ENCODE measurements at regions not wholly inside any gene's neighbourhood (a gene's known extent, or its start where the extent isn't known, plus 50 kb on each side); places are given as distances from the start of the nearest gene placed in this dataset.
"Not testable (repeated sequence)": the region's sequence is repeated elsewhere in the genome, so short reads cannot be mapped to it uniquely, and the experiment has no call there.

DNA sequence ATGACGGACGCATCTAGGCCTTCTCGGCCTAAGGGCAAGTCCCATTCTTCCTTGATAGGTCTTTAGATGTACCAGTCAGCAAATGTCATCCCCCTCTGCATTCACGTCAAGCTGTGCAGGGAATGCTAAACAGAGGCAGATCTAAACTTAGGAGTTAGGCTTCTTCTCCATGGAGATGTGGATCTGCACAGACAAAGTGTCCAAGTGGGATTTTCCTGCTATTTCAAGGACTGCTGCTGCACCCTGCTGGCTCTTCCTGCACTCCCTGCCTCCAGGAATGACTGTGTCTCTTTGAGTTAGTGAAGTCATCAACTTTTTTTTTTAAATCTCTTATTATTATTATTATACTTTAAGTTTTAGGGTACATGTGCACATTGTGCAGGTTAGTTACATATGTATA, 73.4 kb upstream of the SAMD11 start:
- DNase-seq; H3K4me3 ChIP-seq (ENCODE audit: low read length in 2 of 2); H3K27ac ChIP-seq (ENCODE audit: low read depth in 1 of 2, low read length in 2 of 2); H3K4me1 ChIP-seq (ENCODE audit: control insufficient read depth in 1 of 2, insufficient read depth in 2 of 2, low read length in 2 of 2); H3K36me3 ChIP-seq (ENCODE audit: control insufficient read depth in 1 of 2, insufficient read depth in 2 of 2, low read length in 1 of 2); ATAC-seq (ENCODE audit: low FRiP score); H3K27me3 ChIP-seq (ENCODE audit: control insufficient read depth in 1 of 2, insufficient read depth in 2 of 2, low read length in 1 of 2); H3K9me3 ChIP-seq (ENCODE audit: control insufficient read depth, low read length); intact Hi-C loops (cut with DNase I): not testable (repeated sequence)
- 86 to 89% methylated on average over 4 of the region's 4 CpGs for WGBS, 2 donors

- H3K36me3 ChIP-seq (ENCODE audit: control insufficient read depth in 1 of 2, insufficient read depth in 2 of 2, low read length in 1 of 2); ATAC-seq (ENCODE audit: low FRiP score); DNase-seq; intact Hi-C loops (cut with DNase I); H3K9me3 ChIP-seq (ENCODE audit: control insufficient read depth, low read length); H3K27ac ChIP-seq (ENCODE audit: low read depth in 1 of 2, low read length in 2 of 2); H3K4me3 ChIP-seq (ENCODE audit: low read length in 2 of 2); H3K4me1 ChIP-seq (ENCODE audit: control insufficient read depth in 1 of 2, insufficient read depth in 2 of 2, low read length in 2 of 2); H3K27me3 ChIP-seq (ENCODE audit: control insufficient read depth in 1 of 2, insufficient read depth in 2 of 2, low read length in 1 of 2): not testable (repeated sequence)
- WGBS, 2 donors, result 82 to 83% methylated on average over 10 to 14 of the region's 17 CpGs
Measured at GRCh38 chr1:851398-851797, 72.3 kb upstream of the SAMD11 start.

DNA sequence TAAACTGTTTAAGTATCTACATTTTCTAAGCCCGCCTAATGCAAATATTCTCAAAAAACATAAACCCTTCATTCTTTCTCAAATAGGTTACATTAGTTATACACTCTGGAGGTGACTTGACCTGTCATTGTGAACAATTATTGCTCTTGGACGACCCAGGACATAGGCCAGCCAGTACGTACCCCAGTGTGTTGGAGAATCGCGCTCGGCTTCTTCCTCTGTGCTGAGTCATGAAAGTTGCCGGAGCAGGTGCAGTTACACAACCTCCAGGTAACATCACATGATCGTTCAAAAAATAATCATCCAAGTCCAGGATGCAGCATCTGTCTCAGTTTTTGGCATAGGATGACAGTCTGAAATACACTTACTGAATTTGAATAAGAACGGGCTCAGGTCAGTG, 71.9 kb upstream of the SAMD11 start:
- ATAC-seq (ENCODE audit: low FRiP score); intact Hi-C loops (cut with DNase I); H3K9me3 ChIP-seq (ENCODE audit: control insufficient read depth, low read length); H3K36me3 ChIP-seq (ENCODE audit: control insufficient read depth in 1 of 2, insufficient read depth in 2 of 2, low read length in 1 of 2); H3K4me3 ChIP-seq (ENCODE audit: low read length in 2 of 2); H3K4me1 ChIP-seq (ENCODE audit: control insufficient read depth in 1 of 2, insufficient read depth in 2 of 2, low read length in 2 of 2); H3K27me3 ChIP-seq (ENCODE audit: control insufficient read depth in 1 of 2, insufficient read depth in 2 of 2, low read length in 1 of 2); DNase-seq; H3K27ac ChIP-seq (ENCODE audit: low read depth in 1 of 2, low read length in 2 of 2): not testable (repeated sequence)
- 82% methylated on average over 8 of the region's 9 CpGs for WGBS, 2 donors

DNA sequence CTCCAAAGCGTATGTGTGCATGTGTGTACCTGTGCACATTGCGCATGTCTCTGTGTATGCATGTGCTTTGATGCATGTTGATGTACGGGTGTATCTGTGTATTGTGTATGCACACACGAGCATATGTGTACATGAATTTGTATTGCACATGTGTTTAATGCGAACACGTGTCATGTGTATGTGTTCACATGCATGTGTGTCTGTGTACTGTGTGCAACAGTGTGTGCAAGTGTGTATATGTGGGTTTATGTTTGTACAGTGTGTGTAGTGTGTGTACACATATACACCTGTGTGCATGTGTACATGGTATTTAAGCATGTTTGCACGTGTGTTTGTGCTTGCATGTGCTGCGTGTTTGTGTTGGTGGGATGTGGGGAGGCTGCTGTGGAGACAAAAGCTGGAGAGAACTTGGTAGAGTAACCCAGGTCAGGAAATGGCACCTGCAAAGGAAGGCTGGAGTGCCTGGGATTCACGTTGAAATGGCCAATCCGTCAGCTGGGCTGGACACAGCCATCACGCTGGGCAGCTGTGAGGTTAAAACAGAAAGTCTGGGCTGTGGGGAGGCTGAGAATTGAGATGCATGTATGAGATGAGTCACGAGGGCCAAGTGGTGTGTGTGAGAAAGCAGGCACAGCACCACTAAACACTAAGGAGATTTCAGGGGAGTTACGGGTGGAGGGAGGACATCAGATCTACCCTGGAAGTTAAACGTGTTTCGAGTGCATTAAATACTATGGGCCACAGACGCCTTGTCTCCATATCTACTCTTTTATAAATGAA, 68.3 kb upstream of the SAMD11 start:
- H3K27me3 ChIP-seq (ENCODE audit: control insufficient read depth in 1 of 2, insufficient read depth in 2 of 2, low read length in 1 of 2); intact Hi-C loops (cut with DNase I); H3K4me1 ChIP-seq (ENCODE audit: control insufficient read depth in 1 of 2, insufficient read depth in 2 of 2, low read length in 2 of 2); H3K4me3 ChIP-seq (ENCODE audit: low read length in 2 of 2); H3K27ac ChIP-seq (ENCODE audit: low read depth in 1 of 2, low read length in 2 of 2); DNase-seq; ATAC-seq (ENCODE audit: low FRiP score); H3K36me3 ChIP-seq (ENCODE audit: control insufficient read depth in 1 of 2, insufficient read depth in 2 of 2, low read length in 1 of 2); H3K9me3 ChIP-seq (ENCODE audit: control insufficient read depth, low read length): not testable (repeated sequence)
- 79 to 81% methylated on average over 15 to 16 of the region's 16 CpGs for WGBS, 2 donors

GRCh38 chr1:856541-857057, 67.1 kb upstream of the SAMD11 start:
- H3K4me3 ChIP-seq (ENCODE audit: low read length in 2 of 2); H3K36me3 ChIP-seq (ENCODE audit: control insufficient read depth in 1 of 2, insufficient read depth in 2 of 2, low read length in 1 of 2); ATAC-seq (ENCODE audit: low FRiP score); H3K9me3 ChIP-seq (ENCODE audit: control insufficient read depth, low read length); H3K27me3 ChIP-seq (ENCODE audit: control insufficient read depth in 1 of 2, insufficient read depth in 2 of 2, low read length in 1 of 2); DNase-seq; H3K27ac ChIP-seq (ENCODE audit: low read depth in 1 of 2, low read length in 2 of 2); H3K4me1 ChIP-seq (ENCODE audit: control insufficient read depth in 1 of 2, insufficient read depth in 2 of 2, low read length in 2 of 2); intact Hi-C loops (cut with DNase I): not testable (repeated sequence)
- WGBS, 2 donors, result 81 to 84% methylated on average over 9 of the region's 10 CpGs

GRCh38 chr1:857926-858648, 65.6 kb upstream of the SAMD11 start:
- H3K4me3 ChIP-seq (ENCODE audit: low read length in 2 of 2); DNase-seq; intact Hi-C loops (cut with DNase I); H3K4me1 ChIP-seq (ENCODE audit: control insufficient read depth in 1 of 2, insufficient read depth in 2 of 2, low read length in 2 of 2); H3K27me3 ChIP-seq (ENCODE audit: control insufficient read depth in 1 of 2, insufficient read depth in 2 of 2, low read length in 1 of 2); H3K36me3 ChIP-seq (ENCODE audit: control insufficient read depth in 1 of 2, insufficient read depth in 2 of 2, low read length in 1 of 2); H3K9me3 ChIP-seq (ENCODE audit: control insufficient read depth, low read length); H3K27ac ChIP-seq (ENCODE audit: low read depth in 1 of 2, low read length in 2 of 2): not testable (repeated sequence)
- WGBS, 2 donors, result 45 to 54% methylated on average over 14 to 15 of the region's 16 CpGs
- ATAC-seq (ENCODE audit: low FRiP score), result peak; percentile 7

GRCh38 chr1:858649-859041, 65.1 kb upstream of the SAMD11 start:
- 5 to 11% methylated on average over 8 to 11 of the region's 12 CpGs for WGBS, 2 donors
- intact Hi-C loops (cut with DNase I); H3K9me3 ChIP-seq (ENCODE audit: control insufficient read depth, low read length); H3K36me3 ChIP-seq (ENCODE audit: control insufficient read depth in 1 of 2, insufficient read depth in 2 of 2, low read length in 1 of 2); H3K4me3 ChIP-seq (ENCODE audit: low read length in 2 of 2); H3K4me1 ChIP-seq (ENCODE audit: control insufficient read depth in 1 of 2, insufficient read depth in 2 of 2, low read length in 2 of 2); H3K27ac ChIP-seq (ENCODE audit: low read depth in 1 of 2, low read length in 2 of 2); DNase-seq; H3K27me3 ChIP-seq (ENCODE audit: control insufficient read depth in 1 of 2, insufficient read depth in 2 of 2, low read length in 1 of 2): not testable (repeated sequence)
- ATAC-seq (ENCODE audit: low FRiP score), result peak; percentile 50

- WGBS, 2 donors, result 43 to 68% methylated on average over 4 to 10 of the region's 11 CpGs
- DNase-seq; H3K9me3 ChIP-seq (ENCODE audit: control insufficient read depth, low read length); intact Hi-C loops (cut with DNase I); ATAC-seq (ENCODE audit: low FRiP score); H3K4me3 ChIP-seq (ENCODE audit: low read length in 2 of 2); H3K36me3 ChIP-seq (ENCODE audit: control insufficient read depth in 1 of 2, insufficient read depth in 2 of 2, low read length in 1 of 2); H3K27me3 ChIP-seq (ENCODE audit: control insufficient read depth in 1 of 2, insufficient read depth in 2 of 2, low read length in 1 of 2); H3K27ac ChIP-seq (ENCODE audit: low read depth in 1 of 2, low read length in 2 of 2); H3K4me1 ChIP-seq (ENCODE audit: control insufficient read depth in 1 of 2, insufficient read depth in 2 of 2, low read length in 2 of 2): not testable (repeated sequence)
Measured at GRCh38 chr1:860941-861340, 62.8 kb upstream of the SAMD11 start.

GRCh38 chr1:861714-862113, 62.0 kb upstream of the SAMD11 start:
- Histone ChIP-seq H3K27me3 (ENCODE audit: control insufficient read depth in 1 of 2, insufficient read depth in 2 of 2, low read length in 1 of 2) (no peaks in the 10 kb centered on the region), H3K4me3 (ENCODE audit: low read length in 2 of 2) (no peak overlapping the region), H3K9me3 (ENCODE audit: control insufficient read depth, low read length) (no peaks in the 10 kb centered on the region), H3K4me1 (ENCODE audit: control insufficient read depth in 1 of 2, insufficient read depth in 2 of 2, low read length in 2 of 2) (no peaks in the 10 kb centered on the region), H3K36me3 (ENCODE audit: control insufficient read depth in 1 of 2, insufficient read depth in 2 of 2, low read length in 1 of 2) (no peaks in the 10 kb centered on the region), H3K27ac (ENCODE audit: low read depth in 1 of 2, low read length in 2 of 2) (no peak overlapping the region)
- ATAC-seq (ENCODE audit: low FRiP score) (no peak), DNase-seq (no peak)
- intact Hi-C loops (cut with DNase I), result no loop called here

All from aorta (tissue), 5 donors.